H9 (cell line): ENCODE measurements at regions not wholly inside any gene's neighbourhood (a gene's known extent, or its start where the extent isn't known, plus 50 kb on each side); places are given as distances from the start of the nearest gene placed in this dataset.

Source experiments
- DNase-seq: peaks from one replicate; pipeline ENCODE4 v3.0.0-alpha.2; 2017
- H2AFZ ChIP-seq: one replicate; pipeline ENCODE4 v1.6.1; 2013; ENCODE audit warnings: mild to moderate bottlenecking, low read length, control low read depth, moderate library complexity
- H2AK5ac ChIP-seq: 2 replicates; pipeline ENCODE4 v1.6.1; 2013; ENCODE audit warnings: low read length, control low read depth, mixed read lengths; ENCODE audit not compliant: insufficient read length
- H2BK120ac ChIP-seq: one replicate; pipeline ENCODE4 v1.6.1; 2013; ENCODE audit warnings: low read depth, mild to moderate bottlenecking, low read length, control low read depth, inconsistent platforms; ENCODE audit not compliant: poor library complexity, severe bottlenecking
- H2BK12ac ChIP-seq: 2 replicates; pipeline ENCODE4 v1.6.1; 2013; ENCODE audit warnings: low read length, control low read depth, mixed read lengths, low read depth; ENCODE audit not compliant: insufficient read length
- H2BK15ac ChIP-seq: 2 replicates; pipeline ENCODE4 v1.6.1; 2013; ENCODE audit warnings: low read depth, low read length, control low read depth
- H2BK20ac ChIP-seq: one replicate; pipeline ENCODE4 v1.6.1; 2013; ENCODE audit warnings: low read depth, mild to moderate bottlenecking, low read length, control low read depth, inconsistent platforms; ENCODE audit not compliant: poor library complexity, severe bottlenecking
- H2BK5ac ChIP-seq: 2 replicates; pipeline ENCODE4 v1.6.1; 2013; ENCODE audit warnings: low read length, control low read depth, mixed read lengths; ENCODE audit not compliant: insufficient read length
- H3K14ac ChIP-seq: 2 replicates; pipeline ENCODE4 v1.6.1; 2013; ENCODE audit warnings: low read length, control low read depth; ENCODE audit not compliant: insufficient read depth
- H3K18ac ChIP-seq: 2 replicates; pipeline ENCODE4 v1.6.1; 2013; ENCODE audit warnings: low read depth, mild to moderate bottlenecking, mixed read lengths, low read length, control low read depth; ENCODE audit not compliant: insufficient read length
- H3K23ac ChIP-seq: 2 replicates; pipeline ENCODE4 v1.6.1; 2013; ENCODE audit warnings: low read length, control low read depth, mixed read lengths, low read depth; ENCODE audit not compliant: insufficient read length
- H3K23me2 ChIP-seq: 2 replicates; pipeline ENCODE4 v1.6.1; 2013; ENCODE audit warnings: low read depth, mild to moderate bottlenecking, mixed read lengths, low read length, control low read depth; ENCODE audit not compliant: insufficient read length, poor library complexity, severe bottlenecking
- H3K27ac ChIP-seq: 2 replicates; pipeline ENCODE4 v1.5.1; 2013; ENCODE audit warnings: low read length, control low read depth, mixed read lengths, low read depth; ENCODE audit not compliant: insufficient read length
- H3K27me3 ChIP-seq: 2 replicates; pipeline ENCODE4 v1.6.1; 2013; ENCODE audit warnings: low read length, control low read depth, inconsistent platforms; ENCODE audit not compliant: insufficient read depth
- H3K4ac ChIP-seq: 2 replicates; pipeline ENCODE4 v1.6.1; 2013; ENCODE audit warnings: low read depth, mild to moderate bottlenecking, control low read depth, inconsistent platforms, low read length, moderate library complexity
- H3K4me1 ChIP-seq: 2 replicates; pipeline ENCODE4 v1.6.1; 2013; ENCODE audit warnings: low read length, control low read depth, inconsistent platforms; ENCODE audit not compliant: insufficient read depth
- H3K4me2 ChIP-seq: 2 replicates; pipeline ENCODE4 v1.6.1; 2013; ENCODE audit warnings: low read length, control low read depth, mixed read lengths; ENCODE audit not compliant: insufficient read length, insufficient read depth
- H3K56ac ChIP-seq: 2 replicates; pipeline ENCODE4 v1.6.1; 2013; ENCODE audit warnings: low read depth, mild to moderate bottlenecking, mixed read lengths, low read length, control low read depth; ENCODE audit not compliant: insufficient read length
- H3K79me1 ChIP-seq: 2 replicates; pipeline ENCODE4 v1.6.1; 2013; ENCODE audit warnings: low read depth, mild to moderate bottlenecking, moderate library complexity, low read length, control low read depth, inconsistent platforms; ENCODE audit not compliant: insufficient read depth, poor library complexity, severe bottlenecking
- H3K79me2 ChIP-seq: 2 replicates; pipeline ENCODE4 v1.6.1; 2013; ENCODE audit warnings: low read length, control low read depth, inconsistent platforms; ENCODE audit not compliant: insufficient read depth
- H3K9ac ChIP-seq: 2 replicates; pipeline ENCODE4 v1.6.1; 2013; ENCODE audit warnings: low read length, control low read depth, mixed read lengths; ENCODE audit not compliant: insufficient read length; ENCODE audit errors: extremely low read depth
- H3K9me3 ChIP-seq: one replicate; pipeline ENCODE4 v1.6.1; 2013; ENCODE audit warnings: low read depth, low read length, inconsistent platforms; ENCODE audit not compliant: control insufficient read depth
- H3T11ph ChIP-seq: one replicate; pipeline ENCODE4 v1.6.1; 2013; ENCODE audit warnings: mild to moderate bottlenecking, low read length, control low read depth, inconsistent platforms
- H4K20me1 ChIP-seq: one replicate; pipeline ENCODE4 v1.6.1; 2013; ENCODE audit not compliant: control insufficient read depth, insufficient read length, insufficient read depth
- H4K5ac ChIP-seq: 2 replicates; pipeline ENCODE4 v1.6.1; 2013; ENCODE audit warnings: low read depth, mild to moderate bottlenecking, mixed read lengths, low read length, control low read depth; ENCODE audit not compliant: insufficient read length
- H4K8ac ChIP-seq: replicated peaks from 2 replicates; pipeline ENCODE4 v1.6.1; 2013; ENCODE audit warnings: low read length, control low read depth, mixed read lengths, low read depth; ENCODE audit not compliant: insufficient read length
- H4K91ac ChIP-seq: 2 replicates; pipeline ENCODE4 v1.6.1; 2013; ENCODE audit warnings: low read depth, mild to moderate bottlenecking, moderate library complexity, mixed read lengths, low read length, control low read depth; ENCODE audit not compliant: insufficient read length
- H3K27ac Mint-ChIP-seq, 3 experiments: 2 replicates in 2 of 3; 3 replicates in 1 of 3; pipeline ENCODE4 v1.8.0; 2020 to 2021; ENCODE audit warnings: mixed read lengths in 3 of 3, mild to moderate bottlenecking in 1 of 3, moderate library complexity in 1 of 3
- H3K27me3 Mint-ChIP-seq: 2 replicates; pipeline ENCODE4 v1.8.0; 2021; ENCODE audit warnings: low read depth, mild to moderate bottlenecking, moderate library complexity, mixed read lengths
- H3K36me3 Mint-ChIP-seq, 3 experiments: 2 replicates in 2 of 3; 3 replicates in 1 of 3; pipeline ENCODE4 v1.8.0; 2020 to 2021; ENCODE audit warnings: low read depth in 3 of 3, mixed read lengths in 3 of 3; ENCODE audit not compliant: insufficient read depth in 1 of 3
- H3K4me1 Mint-ChIP-seq, 2 experiments: 2 replicates each; pipeline ENCODE4 v1.8.0; 2020; ENCODE audit warnings: mixed read lengths in 2 of 2
- H3K4me3 Mint-ChIP-seq, 2 experiments: 2 replicates in 1 of 2; 3 replicates in 1 of 2; pipeline ENCODE4 v1.8.0; 2020 to 2021; ENCODE audit warnings: mild to moderate bottlenecking in 2 of 2, mixed read lengths in 2 of 2, moderate library complexity in 1 of 2
- H3K9me3 Mint-ChIP-seq, 2 experiments: 2 replicates in 1 of 2; 3 replicates in 1 of 2; pipeline ENCODE4 v1.8.0; 2020; ENCODE audit warnings: mild to moderate bottlenecking in 2 of 2, mixed read lengths in 2 of 2, moderate library complexity in 1 of 2
- CTCF ChIP-seq: fragments of 200-600 bp; sonication (generic); conservative IDR thresholded peaks from 3 replicates; pipeline ENCODE4 v1.8.0; 2021; ENCODE audit warnings: antibody characterized with exemption, mild to moderate bottlenecking
- WGBS: extraction: QIAGEN DNeasy Blood & Tissue Kit; methylation state at CpG from one replicate; pipeline ENCODE4 v1.1.7; 2013; ENCODE audit warnings: missing lambda C conversion rate, low lambda C conversion rate, mixed read lengths; ENCODE audit not compliant: insufficient read length; ENCODE audit errors: extremely low coverage; 5-methylcytosine and 5-hydroxymethylcytosine counted together

- Histone ChIP-seq H3K14ac (no peak overlapping the region), H3K9ac (no peak overlapping the region), H3K23ac (no peak overlapping the region), H4K5ac (no peak overlapping the region), H2BK12ac (no peak overlapping the region), H3K56ac (no peak overlapping the region), H2AFZ (no peak overlapping the region), H3K79me2 (no peaks in the 10 kb centered on the region), H3K4ac (no peak overlapping the region), H2BK15ac (no peak overlapping the region), H3K27me3 (no peaks in the 10 kb centered on the region), H3T11ph (no peak overlapping the region), H4K91ac (no peak overlapping the region), H3K27ac (no peak overlapping the region), H3K79me1 (no peaks in the 10 kb centered on the region), H3K4me2 (no peak overlapping the region), H3K9me3 (no peaks in the 10 kb centered on the region), H2AK5ac (no peak overlapping the region), H2BK120ac (no peak overlapping the region), H2BK20ac (no peak overlapping the region), H4K20me1 (no peaks in the 10 kb centered on the region), H3K18ac (no peak overlapping the region), H3K4me1 (no peaks in the 10 kb centered on the region), H2BK5ac (no peak overlapping the region), H3K23me2 (no peaks in the 10 kb centered on the region), H4K8ac (no peak overlapping the region)
- Mint-ChIP-seq H3K27me3 (0 out of 2 replicates have a peak, but pooled peaks cover 2% of the 10 kb centered on the region), H3K4me3 (no peak overlapping the region), H3K4me1 (peaks cover 24 to 32% of the 10 kb centered on the region in 2 experiments), H3K9me3 (no peaks in the 10 kb centered on the region; a peak in 1 of 5 replicates), H3K27ac (no peak overlapping the region), H3K36me3 (no peaks in the 10 kb centered on the region)
- TF ChIP-seq CTCF, result no peak
- no CpG with 5 or more reads among the region's 3 CpGs for WGBS
- no peak for DNase-seq
These were observed 95.5 kb downstream of the NHLRC3 start for GRCh38 chr13:39133781-39134180.
